ENCODE measurements at regions not wholly inside any gene's neighbourhood (a gene's known extent, or its start where the extent isn't known, plus 50 kb on each side); places are given as distances from the start of the nearest gene placed in this dataset.

GRCh38 chr6:74857157-74857556 is 348.7 kb downstream of the COL12A1 start:
- Histone ChIP-seq H3K9me2 (replicated peaks; ENCODE audit: low read length) (no peaks in the 10 kb centered on the region), H2AFZ (ENCODE audit: low read length) (no peak overlapping the region), H4K20me1 (ENCODE audit: low read length) (no peaks in the 10 kb centered on the region), H3K4me2 (ENCODE audit: low read length) (no peak overlapping the region), H3K27ac (ENCODE audit: low read length) (no peak overlapping the region), H3K36me3 (ENCODE audit: low read depth, low read length) (no peaks in the 10 kb centered on the region), H3K9ac (ENCODE audit: low read length) (no peak overlapping the region), H3K79me2 (ENCODE audit: low read length) (no peaks in the 10 kb centered on the region), H3K27me3 (ENCODE audit: low read length) (no peaks in the 10 kb centered on the region), H3F3A (ENCODE audit: low read length, unreplicated experiment) (no peaks in the 10 kb centered on the region), H3K9me3 (ENCODE audit: low read length) (no peaks in the 10 kb centered on the region), H3K4me1 (ENCODE audit: insufficient read depth, low read length) (no peaks in the 10 kb centered on the region), H3K4me3 (ENCODE audit: low read length) (no peak overlapping the region)
- DNase-seq, result no peak
- no peak for ATAC-seq
- POLR2A ChIA-PET (ENCODE audit: unreplicated experiment), result no interaction called here
- intact Hi-C loops (cut with micrococcal nuclease), result no loop called here
- TF ChIP-seq EZH2 (IDR thresholded peaks at IDR 0.05; ENCODE audit: low read length, unreplicated experiment) (no peak), CTCF (conservative IDR thresholded peaks at IDR 0.05; ENCODE audit: low read depth, low read length) (no peak), EZH2phosphoT487 (IDR thresholded peaks at IDR 0.05; ENCODE audit: borderline replicate concordance, low read length) (no peak)
- no TSS peak for BruUV-seq (replicated peaks)
- CTCF ChIA-PET, result no interaction called here

- Histone ChIP-seq H3K36me3 (ENCODE audit: low read depth, low read length) (no peaks in the 10 kb centered on the region), H3K4me1 (ENCODE audit: insufficient read depth, low read length) (no peaks in the 10 kb centered on the region), H3K27ac (ENCODE audit: low read length) (no peak overlapping the region), H3K27me3 (ENCODE audit: low read length) (no peaks in the 10 kb centered on the region), H3K4me3 (ENCODE audit: low read length) (no peak overlapping the region), H4K20me1 (ENCODE audit: low read length) (no peaks in the 10 kb centered on the region), H3F3A (ENCODE audit: low read length, unreplicated experiment) (no peaks in the 10 kb centered on the region), H3K9me2 (replicated peaks; ENCODE audit: low read length) (no peaks in the 10 kb centered on the region), H3K9me3 (ENCODE audit: low read length) (no peaks in the 10 kb centered on the region), H3K9ac (ENCODE audit: low read length) (no peak overlapping the region), H3K79me2 (ENCODE audit: low read length) (no peaks in the 10 kb centered on the region), H3K4me2 (ENCODE audit: low read length) (no peak overlapping the region), H2AFZ (ENCODE audit: low read length) (no peak overlapping the region)
- intact Hi-C loops (cut with micrococcal nuclease), result no loop called here
- no peak for ATAC-seq
- ChIA-PET CTCF (no interaction called here), POLR2A (ENCODE audit: unreplicated experiment) (no interaction called here)
- TF ChIP-seq EZH2phosphoT487 (IDR thresholded peaks at IDR 0.05; ENCODE audit: borderline replicate concordance, low read length) (no peak), CTCF (conservative IDR thresholded peaks at IDR 0.05; ENCODE audit: low read depth, low read length) (no peak), EZH2 (IDR thresholded peaks at IDR 0.05; ENCODE audit: low read length, unreplicated experiment) (no peak)
- DNase-seq, result no peak
- BruUV-seq (replicated peaks), result no TSS peak
These were observed 351.9 kb downstream of the COL12A1 start for GRCh38 chr6:74853991-74854390.

- TF ChIP-seq CTCF (conservative IDR thresholded peaks at IDR 0.05; ENCODE audit: low read depth, low read length) (no peak), EZH2 (IDR thresholded peaks at IDR 0.05; ENCODE audit: low read length, unreplicated experiment) (no peak), EZH2phosphoT487 (IDR thresholded peaks at IDR 0.05; ENCODE audit: borderline replicate concordance, low read length) (no peak)
- no peak overlapping the region for H3K27ac ChIP-seq (ENCODE audit: low read length)
- no TSS peak for BruUV-seq (replicated peaks)
These were observed 354.3 kb downstream of the COL12A1 start for GRCh38 chr6:74851596-74851995.

More at GRCh38 chr6:74851596-74851995, 354.3 kb downstream of the COL12A1 start:
- H3K79me2 ChIP-seq (ENCODE audit: low read length), result no peaks in the 10 kb centered on the region
- no peaks in the 10 kb centered on the region for H3K27me3 ChIP-seq (ENCODE audit: low read length)
- H3K9me2 ChIP-seq (replicated peaks; ENCODE audit: low read length), result no peaks in the 10 kb centered on the region
- ChIA-PET POLR2A (ENCODE audit: unreplicated experiment) (no interaction called here), CTCF (no interaction called here)
- DNase-seq (no peak), ATAC-seq (no peak)
- H3K9me3 ChIP-seq (ENCODE audit: low read length), result no peaks in the 10 kb centered on the region
- H4K20me1 ChIP-seq (ENCODE audit: low read length), result no peaks in the 10 kb centered on the region
- H3K4me2 ChIP-seq (ENCODE audit: low read length), result no peak overlapping the region
- H3K36me3 ChIP-seq (ENCODE audit: low read depth, low read length), result no peaks in the 10 kb centered on the region
- H3K4me3 ChIP-seq (ENCODE audit: low read length), result no peak overlapping the region
- no peaks in the 10 kb centered on the region for H3K4me1 ChIP-seq (ENCODE audit: insufficient read depth, low read length)
- H2AFZ ChIP-seq (ENCODE audit: low read length), result no peak overlapping the region
- intact Hi-C loops (cut with micrococcal nuclease), result no loop called here
- no peaks in the 10 kb centered on the region for H3F3A ChIP-seq (ENCODE audit: low read length, unreplicated experiment)
- no peak overlapping the region for H3K9ac ChIP-seq (ENCODE audit: low read length)
